ENCODE measurements at regions not wholly inside any gene's neighbourhood (a gene's known extent, or its start where the extent isn't known, plus 50 kb on each side); places are given as distances from the start of the nearest gene placed in this dataset.
"Not testable (repeated sequence)": the region's sequence is repeated elsewhere in the genome, so short reads cannot be mapped to it uniquely, and the experiment has no call there.

GRCh38 chr3:13148126-13148525 lies 74.9 kb upstream of the IQSEC1 start:
- DNase-seq, result no peak

GRCh38 chr3:13147344-13147743 lies 74.1 kb upstream of the IQSEC1 start:
- DNase-seq, result no peak

GRCh38 chr3:13146643-13147143 lies 73.5 kb upstream of the IQSEC1 start:
- no peak for DNase-seq

- no peak for DNase-seq
Measured at GRCh38 chr3:13145826-13146642, 72.8 kb upstream of the IQSEC1 start.

GRCh38 chr3:13145131-13145825 lies 72.0 kb upstream of the IQSEC1 start:
- DNase-seq, result no peak

- DNase-seq, result no peak
Measured at GRCh38 chr3:13144163-13145023, 71.2 kb upstream of the IQSEC1 start.

- no peak for DNase-seq
Measured at GRCh38 chr3:13143381-13144004, 70.3 kb upstream of the IQSEC1 start.

GRCh38 chr3:13142552-13143380 lies 69.5 kb upstream of the IQSEC1 start:
- DNase-seq, result no peak

- peak; percentile 7 for DNase-seq
Measured at GRCh38 chr3:13141991-13142412, 68.8 kb upstream of the IQSEC1 start.

- no peak for DNase-seq
Measured at GRCh38 chr3:13141183-13141582, 68.0 kb upstream of the IQSEC1 start.

- no peak for DNase-seq
Measured at GRCh38 chr3:13140596-13140995, 67.4 kb upstream of the IQSEC1 start.

GRCh38 chr3:13139471-13140065 lies 66.3 kb upstream of the IQSEC1 start:
- no peak for DNase-seq

GRCh38 chr3:13138833-13139145 lies 65.6 kb upstream of the IQSEC1 start:
- no peak for DNase-seq

- DNase-seq, result no peak
Measured at GRCh38 chr3:13137941-13138832, 65.0 kb upstream of the IQSEC1 start.

GRCh38 chr3:13136848-13137247 lies 63.6 kb upstream of the IQSEC1 start:
- not testable (repeated sequence) for DNase-seq

- DNase-seq, result no peak
Measured at GRCh38 chr3:13136426-13136825, 63.2 kb upstream of the IQSEC1 start.

- DNase-seq, result no peak
Measured at GRCh38 chr3:13135811-13136321, 62.6 kb upstream of the IQSEC1 start.

GRCh38 chr3:13135251-13135810 lies 62.1 kb upstream of the IQSEC1 start:
- DNase-seq, result no peak

- DNase-seq, result no peak
Measured at GRCh38 chr3:13134879-13135206, 61.6 kb upstream of the IQSEC1 start.
